ENCODE measurements at regions not wholly inside any gene's neighbourhood (a gene's known extent, or its start where the extent isn't known, plus 50 kb on each side); places are given as distances from the start of the nearest gene placed in this dataset.
"Not testable (repeated sequence)": the region's sequence is repeated elsewhere in the genome, so short reads cannot be mapped to it uniquely, and the experiment has no call there.

DNA sequence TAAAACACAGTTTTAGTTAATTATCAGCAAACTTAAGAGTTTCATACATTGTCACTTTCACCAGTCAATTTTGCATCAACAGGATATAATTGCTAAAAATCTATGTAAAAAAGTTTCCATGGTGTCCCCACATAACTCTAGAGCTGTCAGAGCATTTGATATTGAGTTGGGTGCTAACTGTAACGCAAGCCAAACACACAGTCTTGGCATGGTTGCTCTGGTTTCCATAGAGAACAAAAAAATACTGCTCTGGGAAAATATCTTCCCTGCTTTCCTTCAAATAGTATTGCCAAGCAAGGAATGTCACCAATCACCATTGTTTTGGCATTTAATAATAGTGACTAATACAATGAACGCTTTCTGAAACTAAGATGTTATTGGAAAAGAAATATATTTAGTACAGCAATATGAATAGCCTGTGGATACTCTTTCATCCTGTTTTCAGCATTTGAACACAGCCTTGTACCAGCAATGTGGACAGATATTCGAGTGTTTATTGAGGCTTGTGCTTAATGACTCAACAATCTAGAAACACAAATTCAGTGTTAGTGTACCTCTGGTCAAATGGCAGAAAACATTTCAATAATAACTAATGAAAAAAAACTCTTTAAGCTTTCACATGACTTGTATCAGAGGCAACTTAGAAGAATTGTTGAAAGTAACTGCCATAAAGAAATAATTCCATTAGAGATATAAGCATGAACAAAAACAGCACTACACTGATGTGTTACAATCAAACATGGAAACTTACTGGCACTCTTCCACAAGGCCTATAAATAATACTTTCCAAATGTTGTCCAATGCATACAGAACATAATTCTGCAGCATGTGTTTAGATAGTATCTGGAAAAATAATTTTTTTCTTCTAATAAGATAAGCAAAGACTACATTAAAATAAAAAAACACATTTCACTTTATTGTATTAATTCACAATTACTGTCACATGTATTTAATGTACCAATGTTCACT is 1469.5 kb upstream of the CELF2 start:
- DNase-seq (ENCODE audit: low read depth), result no peak

DNA sequence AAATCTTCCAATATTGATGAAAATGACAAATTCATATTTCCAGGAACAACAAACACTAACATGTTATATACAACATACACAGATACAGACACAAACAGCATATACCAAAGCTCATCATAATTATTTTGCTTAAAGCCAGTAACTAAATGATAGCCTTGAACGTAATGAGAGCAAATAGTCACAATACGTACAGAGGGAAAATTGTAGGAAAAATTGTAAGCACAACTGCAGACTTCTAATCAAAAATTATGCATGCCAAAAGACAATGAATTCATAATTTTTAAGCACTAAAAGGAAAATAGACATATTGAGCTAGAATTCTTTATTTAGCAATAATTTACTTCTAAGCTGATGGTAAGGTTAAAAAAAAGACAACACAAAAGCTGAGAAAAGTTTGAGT is 1466.9 kb upstream of the CELF2 start:
- no peak for DNase-seq (ENCODE audit: low read depth)

DNA sequence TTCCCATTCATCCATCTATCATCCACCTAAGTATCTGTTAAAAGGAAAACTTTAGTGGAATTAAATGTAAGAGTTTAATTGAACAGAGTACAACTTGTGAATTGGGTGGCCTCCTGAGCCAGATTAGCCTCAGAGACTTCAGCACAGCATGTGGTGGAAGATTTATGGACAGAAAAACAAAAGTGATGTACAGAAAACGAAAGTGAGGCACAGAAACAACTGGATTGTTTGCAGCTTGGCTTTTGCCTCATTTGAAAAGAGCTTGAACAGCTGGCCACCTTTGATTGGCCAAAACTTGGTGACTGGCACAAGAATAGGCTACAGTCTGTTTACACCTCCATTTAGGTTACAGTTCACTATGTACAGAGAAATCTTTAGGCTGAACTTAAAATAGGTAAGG is 1463.4 kb upstream of the CELF2 start:
- no peak for DNase-seq (ENCODE audit: low read depth)

DNA sequence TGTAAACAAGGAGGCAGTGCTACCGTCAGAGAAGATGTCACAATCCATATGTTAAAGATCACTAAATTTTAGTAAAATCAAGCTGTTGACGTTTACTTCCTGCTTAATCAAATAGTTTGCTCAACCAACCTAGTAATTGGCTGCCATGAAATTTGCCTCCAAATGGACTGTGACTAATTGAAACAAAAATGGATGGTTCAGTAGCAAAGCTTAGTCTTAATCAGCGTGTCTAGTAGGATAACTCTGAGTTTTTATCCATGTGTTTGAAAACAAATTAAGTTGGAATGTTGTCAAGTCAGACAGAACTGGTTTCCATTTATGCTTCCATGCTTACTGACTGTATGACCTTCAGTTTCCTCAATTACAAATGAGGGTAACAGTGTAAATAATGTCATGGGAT is 1456.7 kb upstream of the CELF2 start:
- no peak for DNase-seq (ENCODE audit: low read depth)

DNA sequence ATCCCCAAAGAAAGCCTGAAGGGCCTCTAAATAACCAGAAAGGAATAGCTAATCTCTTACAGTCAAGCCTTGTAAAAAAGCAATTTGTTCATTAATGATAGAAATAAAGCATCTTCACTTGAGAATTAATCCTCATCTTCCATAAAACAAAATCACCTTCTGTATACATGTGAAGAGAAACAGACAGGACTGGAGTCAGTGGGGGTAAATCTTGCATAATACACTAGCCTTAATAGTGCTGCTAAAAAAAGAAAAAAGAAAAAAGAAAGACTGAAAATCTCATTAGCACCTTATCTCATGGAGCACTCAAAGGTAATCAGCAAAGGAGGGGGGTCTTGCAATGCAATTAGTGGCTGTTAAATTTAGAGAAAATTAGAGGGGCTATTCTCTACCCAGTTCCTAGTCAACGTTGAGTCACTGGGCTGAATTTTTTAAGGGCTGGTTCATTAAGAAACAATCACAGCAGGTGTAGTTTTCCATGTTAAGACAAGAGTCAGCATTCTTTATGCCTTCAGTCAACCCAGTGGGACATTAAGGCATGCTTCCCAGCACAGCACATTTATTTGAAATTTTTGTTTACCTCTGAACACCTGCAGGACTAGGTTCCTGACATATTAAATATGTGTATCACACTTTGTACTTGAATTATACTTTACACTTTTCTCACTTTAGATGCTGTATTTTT is 1455.7 kb upstream of the CELF2 start:
- no peak for DNase-seq (ENCODE audit: low read depth)

DNA sequence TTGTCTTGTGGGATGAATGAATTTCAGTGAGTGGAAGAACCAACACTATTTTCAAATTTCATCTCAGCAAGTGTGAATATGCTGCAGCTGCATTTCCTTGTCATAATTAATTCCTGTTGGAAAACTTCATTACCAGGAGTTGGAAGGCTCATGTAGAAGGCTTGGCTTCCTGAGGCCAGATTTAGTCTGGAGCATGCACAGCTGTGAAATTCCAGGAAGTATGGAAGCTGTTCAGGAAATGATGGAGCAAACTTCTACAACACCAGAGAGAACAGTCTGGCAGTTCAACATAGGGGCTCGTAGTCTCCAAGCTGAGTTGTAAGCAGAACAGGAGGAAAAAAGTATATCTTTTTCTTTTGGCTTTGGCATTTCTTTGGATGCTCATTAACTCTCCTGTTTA is 1439.9 kb upstream of the CELF2 start:
- DNase-seq (ENCODE audit: low read depth), result no peak

DNA sequence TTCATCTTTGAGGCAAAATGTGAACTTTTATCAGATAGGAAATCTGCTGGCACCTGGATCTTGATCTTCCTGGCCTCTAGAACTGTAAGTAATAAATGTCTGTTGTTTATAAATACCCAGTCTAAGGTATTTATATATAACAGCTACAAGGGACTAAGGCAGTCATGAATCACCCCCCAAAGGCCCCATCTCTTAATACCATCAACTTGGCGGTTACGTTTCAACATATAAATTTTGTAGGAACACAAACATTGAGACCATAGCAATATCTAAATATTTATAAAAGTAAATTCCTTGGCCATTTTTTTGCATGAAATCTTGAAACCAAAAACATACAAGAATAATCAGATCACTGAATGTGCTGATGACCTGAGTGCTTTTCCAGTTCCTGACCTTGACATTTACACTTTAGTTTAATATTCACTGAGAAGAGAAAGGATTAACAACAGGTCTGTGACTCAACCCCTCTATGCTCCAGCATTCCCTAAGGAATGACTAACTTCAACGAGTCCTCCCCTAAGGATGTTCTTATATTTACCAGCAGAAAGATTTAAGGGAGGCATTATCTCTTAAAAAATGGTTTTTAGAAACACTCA is 1438.5 kb upstream of the CELF2 start:
- DNase-seq (ENCODE audit: low read depth), result no peak

DNA sequence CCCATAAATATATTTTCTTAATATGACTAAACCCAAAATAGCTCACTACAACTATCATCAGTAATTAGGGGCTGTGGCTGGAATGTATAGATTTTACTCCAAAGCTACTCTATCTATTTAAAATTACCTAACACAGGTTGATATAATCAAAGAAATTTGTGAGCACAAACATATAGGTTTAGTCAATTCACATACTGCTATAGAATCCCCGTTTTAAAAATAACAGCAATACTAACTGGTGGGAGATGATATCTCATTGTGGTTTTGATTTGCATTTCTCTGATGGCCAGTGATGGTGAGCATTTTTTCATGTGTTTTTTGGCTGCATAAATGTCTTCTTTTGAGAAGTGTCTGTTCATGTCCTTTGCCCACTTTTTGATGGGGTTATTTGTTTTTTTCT is 1434.9 kb upstream of the CELF2 start:
- not testable (repeated sequence) for DNase-seq (ENCODE audit: low read depth)

DNA sequence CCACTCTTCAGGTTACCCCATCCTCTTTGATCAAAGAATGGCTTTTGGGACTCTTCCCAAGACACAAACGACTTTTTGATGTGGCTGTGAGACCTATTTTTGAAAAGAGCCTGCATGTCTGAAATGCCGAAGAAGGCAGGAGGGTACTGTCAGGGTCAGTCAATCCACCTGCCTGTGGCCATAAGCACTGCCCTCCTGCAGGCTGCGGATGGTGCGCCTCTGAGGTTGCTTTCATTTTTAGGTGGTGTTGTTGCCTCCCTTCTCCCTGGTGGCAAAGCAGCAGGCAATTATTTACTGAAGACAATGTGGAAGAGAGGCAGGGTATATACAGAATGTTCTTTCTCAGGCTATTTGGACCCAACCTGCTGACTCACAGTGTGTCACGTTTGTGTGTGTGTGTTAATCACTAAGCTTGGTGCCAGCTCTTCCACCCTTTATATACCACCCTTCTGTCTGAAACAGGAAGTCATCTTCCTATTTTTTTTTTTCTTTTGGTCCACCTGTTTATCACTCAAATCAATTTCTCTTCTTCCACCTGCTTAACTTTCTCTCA is 1421.2 kb upstream of the CELF2 start:
- no peak for DNase-seq (ENCODE audit: low read depth)

DNA sequence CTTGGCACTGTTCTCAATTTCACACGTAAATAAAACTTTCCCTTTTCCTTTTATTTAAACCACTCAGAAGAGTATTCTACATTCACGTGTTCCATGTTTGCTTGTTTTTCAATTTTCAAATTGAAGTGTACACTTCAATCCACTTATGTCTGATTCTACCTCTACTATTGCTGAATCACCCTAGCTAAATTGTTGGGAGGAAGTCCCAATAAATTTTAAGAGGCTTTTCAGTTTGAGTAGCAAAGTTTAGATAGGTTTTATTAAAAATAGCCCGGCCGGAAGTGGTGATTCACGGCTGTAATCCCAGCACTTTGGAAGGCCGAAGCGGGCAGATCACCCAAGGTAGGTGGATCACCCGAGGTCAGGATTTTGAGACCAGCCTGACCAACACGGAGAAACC is 1414.7 kb upstream of the CELF2 start:
- DNase-seq (ENCODE audit: low read depth), result no peak

DNA sequence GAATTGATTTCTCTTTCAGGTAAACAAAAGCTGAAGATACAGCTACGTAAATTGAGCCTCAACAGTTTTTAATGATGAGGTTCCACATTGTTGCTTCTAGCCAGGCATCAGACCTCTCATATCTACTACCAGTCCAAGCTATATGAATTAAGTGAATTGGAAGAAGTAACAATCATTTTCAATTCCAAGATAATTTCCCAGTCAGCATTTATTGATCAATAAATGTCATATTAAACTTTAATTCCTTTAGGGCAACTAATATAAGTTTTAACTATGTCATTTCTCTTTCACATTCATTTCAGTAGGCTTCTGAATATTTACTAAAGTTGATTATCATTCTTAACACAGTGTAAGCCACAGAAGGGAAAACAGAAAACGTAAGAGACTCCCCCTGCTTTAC is 1413.7 kb upstream of the CELF2 start:
- no peak for DNase-seq (ENCODE audit: low read depth)

DNA sequence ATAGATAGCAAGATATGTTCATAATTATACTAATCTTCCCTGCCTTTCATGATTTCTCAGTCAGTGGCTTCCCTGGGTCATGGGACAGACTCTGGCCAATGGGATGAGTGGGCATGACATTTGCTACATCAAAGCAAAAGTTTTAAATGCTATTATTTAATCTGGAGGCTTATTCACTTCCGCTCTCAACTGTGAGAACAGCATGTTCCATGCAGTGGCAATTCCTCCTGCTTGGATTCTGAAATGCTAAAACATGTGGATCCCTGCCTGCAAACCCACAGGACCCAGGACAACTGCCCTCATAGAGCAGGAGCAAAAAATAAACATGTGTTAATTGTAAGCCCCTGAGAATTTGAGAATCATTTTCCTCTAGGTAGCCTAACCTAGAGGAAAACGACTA is 1412.4 kb upstream of the CELF2 start:
- no peak for DNase-seq (ENCODE audit: low read depth)

DNA sequence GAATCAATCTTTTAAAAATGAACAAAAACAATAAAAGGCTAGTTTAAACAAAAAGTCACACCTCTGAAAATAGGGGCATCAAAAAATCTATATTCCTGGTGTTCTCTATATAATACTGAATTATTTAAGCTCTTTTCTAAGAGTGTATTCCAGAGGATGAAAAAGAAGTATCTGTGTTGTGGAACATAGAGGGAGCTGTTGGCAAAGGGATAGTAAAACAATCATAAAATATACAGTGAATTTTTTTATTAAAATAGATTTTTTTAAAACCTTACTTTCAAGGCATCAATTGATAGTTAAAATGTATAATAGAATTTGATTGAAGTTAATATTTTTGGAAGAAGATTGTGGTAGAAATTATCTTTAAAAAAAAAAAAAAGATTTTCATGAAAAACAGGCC is 1409.1 kb upstream of the CELF2 start:
- DNase-seq (ENCODE audit: low read depth), result no peak

DNA sequence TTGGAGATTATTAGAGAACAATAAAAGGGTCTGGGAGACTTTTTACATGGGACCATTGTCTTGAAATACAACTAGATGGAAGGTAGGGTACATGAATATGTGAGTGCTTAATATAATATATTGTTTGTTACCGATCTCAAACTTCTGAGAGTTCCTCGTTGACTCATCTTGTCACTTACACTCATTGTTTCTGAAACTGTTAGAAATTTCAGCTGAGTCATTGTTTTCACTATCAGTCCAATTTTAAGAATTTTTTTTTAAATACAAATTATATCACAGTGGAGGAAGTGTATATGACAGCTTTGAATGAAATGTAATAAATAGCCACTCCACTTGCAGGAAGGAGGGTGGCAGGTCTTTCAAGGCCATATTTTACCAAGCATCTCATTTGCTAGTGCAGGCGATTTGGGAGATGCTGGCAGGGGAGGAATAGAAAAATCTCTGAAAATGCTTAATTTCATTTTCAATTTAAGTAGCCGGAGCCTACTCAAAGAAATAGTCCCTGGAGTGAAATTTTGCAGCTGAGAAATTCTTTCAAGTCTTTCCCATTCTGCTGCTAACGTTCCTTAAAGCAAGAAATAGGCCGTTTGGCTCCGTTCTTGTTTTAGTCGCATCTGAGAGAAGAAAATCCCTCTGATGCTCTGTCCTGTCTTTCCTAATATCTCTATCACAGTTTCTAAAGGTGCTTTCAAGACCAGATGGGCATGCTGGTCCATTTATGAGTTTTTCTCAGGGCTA is 1404.2 kb upstream of the CELF2 start:
- DNase-seq (ENCODE audit: low read depth), result no peak

DNA sequence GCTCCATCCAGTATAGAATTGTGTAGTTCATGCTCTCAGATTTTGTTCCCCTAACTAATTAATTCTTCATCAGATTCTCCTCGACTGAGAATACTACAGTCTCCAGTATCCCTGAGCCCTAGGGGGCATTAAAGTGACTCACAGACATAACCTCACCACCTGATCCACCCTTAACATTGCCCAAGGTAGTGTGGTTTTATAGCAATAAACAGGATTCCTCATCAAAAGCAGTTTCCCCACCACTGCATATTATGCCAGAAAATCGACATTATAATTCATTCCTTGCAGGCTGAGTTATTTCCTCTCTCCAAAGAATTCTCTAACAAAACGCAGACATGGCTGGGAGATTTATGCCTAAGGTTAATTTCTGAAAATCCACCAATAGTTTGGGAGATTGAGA is 1402.5 kb upstream of the CELF2 start:
- DNase-seq (ENCODE audit: low read depth), result no peak

DNA sequence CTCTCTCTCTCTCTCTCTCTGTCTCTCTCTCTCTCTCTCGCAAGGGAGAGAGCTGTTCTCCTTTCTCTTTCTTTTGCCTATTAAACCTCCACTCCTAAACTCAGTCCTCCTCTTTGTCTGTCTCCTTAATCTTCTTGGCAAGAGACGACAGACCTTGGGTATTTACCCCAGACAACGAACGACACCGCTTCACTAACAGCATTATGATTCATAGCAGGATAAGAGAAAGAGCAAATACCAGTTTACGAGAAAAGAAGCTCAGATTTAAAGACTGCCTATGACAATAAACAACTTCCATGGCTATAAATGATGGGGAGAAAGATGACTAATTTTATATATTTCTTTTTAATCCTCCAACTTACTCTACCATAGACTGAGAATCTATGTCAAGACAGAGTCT is 1396.5 kb upstream of the CELF2 start:
- no peak for DNase-seq (ENCODE audit: low read depth)

DNA sequence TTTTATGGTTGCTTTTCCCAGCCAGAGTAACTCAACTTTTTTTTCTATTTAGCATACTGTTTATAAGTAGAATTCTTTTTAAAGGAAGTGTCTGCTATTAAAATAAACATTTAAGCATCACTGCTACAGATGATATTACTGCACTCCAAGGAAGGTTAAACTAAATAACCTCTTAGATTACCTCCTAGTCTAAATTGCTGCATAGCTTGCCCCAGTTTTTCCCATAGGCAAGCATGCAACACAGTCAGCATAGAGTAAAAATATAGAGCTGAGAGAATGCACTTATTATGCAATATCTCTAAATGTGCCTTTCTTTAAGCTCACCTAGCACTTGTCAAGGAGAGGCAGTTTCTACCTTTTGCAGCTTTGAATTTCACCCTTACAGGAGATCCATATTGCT is 1392.4 kb upstream of the CELF2 start:
- DNase-seq (ENCODE audit: low read depth), result no peak

DNA sequence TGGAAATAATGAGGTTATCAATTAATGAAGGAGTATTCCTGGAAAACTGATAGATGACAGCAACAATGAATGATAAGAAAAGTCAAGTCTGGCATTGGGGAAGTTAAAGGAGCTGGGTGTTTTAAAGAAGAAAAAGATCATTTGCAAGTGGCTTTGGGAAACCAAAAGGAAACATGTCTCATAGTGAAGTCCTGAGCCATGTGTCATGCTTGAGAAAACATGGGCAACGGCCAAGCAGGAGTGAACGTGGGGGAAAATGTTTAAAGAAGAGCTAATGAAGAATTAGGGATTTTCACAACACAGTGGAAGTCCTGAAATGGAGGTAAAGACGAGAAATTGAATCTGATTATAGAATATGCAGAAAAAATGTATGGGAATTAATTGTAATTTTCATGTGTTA is 1383.2 kb upstream of the CELF2 start:
- DNase-seq (ENCODE audit: low read depth), result no peak

DNA sequence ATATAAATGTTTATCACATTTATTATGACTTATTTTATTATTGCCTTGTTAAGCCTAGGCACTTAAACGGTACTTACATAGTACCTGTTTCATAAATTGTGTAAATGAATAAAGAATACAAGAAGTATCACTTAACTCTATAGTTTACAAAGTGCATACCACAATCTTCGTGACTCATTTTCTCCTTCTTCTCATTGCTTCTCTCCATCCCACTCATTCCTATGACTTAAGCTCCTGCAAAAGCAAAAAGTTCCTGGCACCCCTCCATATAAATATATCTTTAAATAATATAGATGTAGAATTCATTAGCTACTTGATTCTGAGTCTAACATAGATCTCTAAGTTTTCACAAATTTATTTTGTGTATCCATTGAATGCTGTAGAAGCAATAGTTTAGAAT is 1382.0 kb upstream of the CELF2 start:
- no peak for DNase-seq (ENCODE audit: low read depth)

DNA sequence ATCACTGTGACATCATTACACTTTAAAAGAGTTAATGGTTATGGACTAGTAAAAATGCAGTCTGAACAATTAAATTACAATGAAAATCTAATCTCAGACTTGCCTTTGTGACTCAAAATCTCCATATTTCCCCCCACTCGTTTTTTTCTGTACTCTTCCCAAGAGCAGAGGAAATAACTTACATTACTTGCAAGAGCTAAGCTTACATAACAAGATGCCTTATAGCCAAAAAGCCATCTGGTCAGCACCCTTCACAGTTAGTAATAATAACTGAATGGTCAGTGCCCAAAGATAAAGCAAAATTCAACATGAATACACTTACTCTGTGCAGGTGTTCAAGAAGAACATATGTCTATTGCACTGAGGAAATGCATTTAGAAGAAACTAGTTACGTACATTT is 1381.5 kb upstream of the CELF2 start:
- DNase-seq (ENCODE audit: low read depth), result no peak

DNA sequence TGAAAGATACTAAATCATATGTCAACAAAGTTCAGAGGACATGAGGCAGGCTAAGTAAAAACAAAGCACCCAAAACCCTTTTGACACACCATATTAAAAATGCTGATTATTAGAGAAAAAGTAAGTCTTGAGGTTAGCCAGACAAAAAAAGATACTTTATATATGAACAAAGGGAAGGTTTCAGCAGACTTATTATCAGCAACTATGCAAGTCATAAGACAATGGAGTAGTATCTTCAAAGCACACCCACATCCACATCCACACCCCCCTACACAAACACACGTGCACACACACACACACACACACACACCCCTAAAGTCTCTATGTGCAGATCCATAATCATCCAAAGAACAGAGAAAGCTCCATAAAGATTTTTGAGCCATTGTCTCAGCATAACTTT is 1373.9 kb upstream of the CELF2 start:
- DNase-seq (ENCODE audit: low read depth), result no peak

DNA sequence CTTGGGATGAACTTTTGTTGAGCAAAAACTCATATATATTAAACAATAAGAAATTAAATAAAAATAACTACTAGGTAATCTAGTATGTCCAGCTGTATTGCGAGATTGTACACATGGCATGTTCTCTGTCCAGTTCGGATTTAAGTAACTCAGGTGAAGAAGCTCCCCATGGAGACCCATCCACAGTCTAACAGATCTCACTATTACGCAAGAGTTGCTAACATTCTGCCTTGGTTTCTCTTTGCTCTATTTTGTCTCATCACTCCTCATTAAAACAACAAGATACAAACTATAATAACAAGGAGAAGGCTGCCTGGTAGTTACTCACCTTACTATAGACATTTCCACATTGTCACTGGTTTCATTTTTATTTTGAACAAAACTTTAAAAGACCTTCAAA is 1372.3 kb upstream of the CELF2 start:
- DNase-seq (ENCODE audit: low read depth), result no peak
